ENCODE measurements at regions not wholly inside any gene's neighbourhood (a gene's known extent, or its start where the extent isn't known, plus 50 kb on each side); places are given as distances from the start of the nearest gene placed in this dataset.

GRCh38 chr6:84867521-84867920 is 103.1 kb upstream of the TBX18 start:
- TF ChIP-seq CTCF (IDR thresholded peaks at IDR 0.05) (no peak), REST (IDR thresholded peaks at IDR 0.05; ENCODE audit: insufficient read depth in 1 of 2, low read depth in 2 of 2, low read length in 1 of 2) (no peak), TCF7L2 (IDR thresholded peaks at IDR 0.05; ENCODE audit: low read depth, low read length) (no peak), POLR2AphosphoS5 (IDR thresholded peaks at IDR 0.05; ENCODE audit: low read depth, low read length) (no peak), SIN3A (IDR thresholded peaks at IDR 0.05; ENCODE audit: borderline replicate concordance, insufficient read depth, low read depth, low read length) (no peak)
